DND-41 (cell line): ENCODE measurements at regions not wholly inside any gene's neighbourhood (a gene's known extent, or its start where the extent isn't known, plus 50 kb on each side); places are given as distances from the start of the nearest gene placed in this dataset.

Experiments used
- EZH2 ChIP-seq: IDR thresholded peaks from 3 replicates; pipeline ENCODE4 v1.6.1; 2012; ENCODE audit warnings: borderline replicate concordance, low read depth, mild to moderate bottlenecking, moderate library complexity, low read length, inconsistent platforms; ENCODE audit not compliant: severe bottlenecking
- TF ChIP-seq, protein P1 (sequence below): IDR thresholded peaks from 2 replicates; pipeline ENCODE4 v1.5.1; 2012; ENCODE audit warnings: borderline replicate concordance, low read length, moderate library complexity, mild to moderate bottlenecking; ENCODE audit not compliant: poor library complexity, severe bottlenecking; ENCODE audit errors: extremely low read depth

DNA sequence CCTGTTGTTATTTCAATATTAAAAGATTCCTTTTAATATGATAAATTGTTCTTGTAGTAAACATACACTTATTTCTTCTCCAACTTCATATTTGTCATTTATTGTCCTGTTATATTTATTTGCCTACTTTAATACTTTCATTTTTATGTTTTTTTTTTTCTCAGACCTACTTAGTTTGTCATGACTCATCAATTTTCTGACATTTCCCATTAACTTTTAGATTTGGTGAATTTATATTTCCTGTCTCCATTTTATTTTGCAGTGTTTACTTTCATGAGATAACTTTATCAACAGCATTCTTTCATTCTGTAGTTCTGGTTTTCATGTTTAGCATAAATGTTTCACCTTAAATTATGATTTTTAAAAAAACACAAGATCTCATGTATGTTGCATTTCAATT lies 788.7 kb downstream of the EFNA5 start:
- TF ChIP-seq, protein P1, sequence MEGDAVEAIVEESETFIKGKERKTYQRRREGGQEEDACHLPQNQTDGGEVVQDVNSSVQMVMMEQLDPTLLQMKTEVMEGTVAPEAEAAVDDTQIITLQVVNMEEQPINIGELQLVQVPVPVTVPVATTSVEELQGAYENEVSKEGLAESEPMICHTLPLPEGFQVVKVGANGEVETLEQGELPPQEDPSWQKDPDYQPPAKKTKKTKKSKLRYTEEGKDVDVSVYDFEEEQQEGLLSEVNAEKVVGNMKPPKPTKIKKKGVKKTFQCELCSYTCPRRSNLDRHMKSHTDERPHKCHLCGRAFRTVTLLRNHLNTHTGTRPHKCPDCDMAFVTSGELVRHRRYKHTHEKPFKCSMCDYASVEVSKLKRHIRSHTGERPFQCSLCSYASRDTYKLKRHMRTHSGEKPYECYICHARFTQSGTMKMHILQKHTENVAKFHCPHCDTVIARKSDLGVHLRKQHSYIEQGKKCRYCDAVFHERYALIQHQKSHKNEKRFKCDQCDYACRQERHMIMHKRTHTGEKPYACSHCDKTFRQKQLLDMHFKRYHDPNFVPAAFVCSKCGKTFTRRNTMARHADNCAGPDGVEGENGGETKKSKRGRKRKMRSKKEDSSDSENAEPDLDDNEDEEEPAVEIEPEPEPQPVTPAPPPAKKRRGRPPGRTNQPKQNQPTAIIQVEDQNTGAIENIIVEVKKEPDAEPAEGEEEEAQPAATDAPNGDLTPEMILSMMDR: no peak
- no peak for TF ChIP-seq EZH2
